HEK293T (cell line): ENCODE measurements at regions not wholly inside any gene's neighbourhood (a gene's known extent, or its start where the extent isn't known, plus 50 kb on each side); places are given as distances from the start of the nearest gene placed in this dataset.

Source experiments
- CTCF ChIA-PET: fragments of 350-600 bp; formaldehyde crosslinking; extraction: SDS; loops from one replicate; lab custom pipeline; 2021; ENCODE audit warnings: antibody characterized with exemption, inconsistent platforms; lab: Yijun Ruan, JAX
- POLR2A ChIA-PET: fragments of 350-600 bp; formaldehyde crosslinking; extraction: SDS; loops from one replicate; lab custom pipeline; 2020; ENCODE audit warnings: antibody characterized with exemption, inconsistent platforms; lab: Yijun Ruan, JAX
- DNase-seq: peaks from one replicate; pipeline ENCODE4 v3.0.0; 2012; ENCODE audit warnings: mixed read lengths; ENCODE audit errors: extremely low spot score
- ARNT ChIP-seq: fragments of 450-650 bp; IDR thresholded peaks from 2 replicates; pipeline ENCODE4 v1.6.1; 2017; ENCODE audit warnings: mild to moderate bottlenecking
- BHLHE40 ChIP-seq: fragments of 450-650 bp; IDR thresholded peaks from 2 replicates; pipeline ENCODE4 v1.6.1; 2016; ENCODE audit warnings: mild to moderate bottlenecking, moderate library complexity, borderline replicate concordance
- CTBP1 ChIP-seq: fragments of 450-650 bp; IDR thresholded peaks from 2 replicates; pipeline ENCODE4 v1.6.1; 2016; ENCODE audit warnings: borderline replicate concordance
- ELF4 ChIP-seq: fragments of 450-650 bp; IDR thresholded peaks from 2 replicates; pipeline ENCODE4 v1.6.1; 2017; ENCODE audit warnings: antibody characterized with exemption
- FOXA1 ChIP-seq: fragments of 450-650 bp; IDR thresholded peaks from 2 replicates; pipeline ENCODE4 v1.6.1; 2016; ENCODE audit warnings: mild to moderate bottlenecking
- FOXK2 ChIP-seq: fragments of 450-650 bp; IDR thresholded peaks from 2 replicates; pipeline ENCODE4 v1.6.1; 2016; ENCODE audit warnings: mild to moderate bottlenecking
- FOXM1 ChIP-seq: fragments of 450-650 bp; IDR thresholded peaks from 2 replicates; pipeline ENCODE4 v1.6.1; 2017; ENCODE audit warnings: mild to moderate bottlenecking, borderline replicate concordance
- HDGF ChIP-seq: fragments of 450-650 bp; IDR thresholded peaks from 2 replicates; pipeline ENCODE4 v1.6.1; 2017; ENCODE audit warnings: antibody characterized with exemption, borderline replicate concordance
- L3MBTL2 ChIP-seq: fragments of 450-650 bp; conservative IDR thresholded peaks from 2 replicates; pipeline ENCODE4 v1.6.1; 2016; ENCODE audit warnings: mild to moderate bottlenecking
- LEF1 ChIP-seq: fragments of 450-650 bp; IDR thresholded peaks from 2 replicates; pipeline ENCODE4 v1.6.1; 2017; ENCODE audit warnings: mild to moderate bottlenecking, borderline replicate concordance
- NFRKB ChIP-seq: fragments of 450-650 bp; IDR thresholded peaks from 2 replicates; pipeline ENCODE4 v1.6.1; 2016; ENCODE audit warnings: mild to moderate bottlenecking, moderate library complexity
- SP1 ChIP-seq: fragments of 450-650 bp; IDR thresholded peaks from 2 replicates; pipeline ENCODE4 v1.6.1; 2017
- SUZ12 ChIP-seq: fragments of 450-650 bp; IDR thresholded peaks from 2 replicates; pipeline ENCODE4 v1.6.1; 2016; ENCODE audit warnings: mild to moderate bottlenecking
- TARDBP ChIP-seq: fragments of 450-650 bp; IDR thresholded peaks from 2 replicates; pipeline ENCODE4 v1.6.1; 2016
- ZNF384 ChIP-seq: fragments of 450-650 bp; IDR thresholded peaks from 2 replicates; pipeline ENCODE4 v1.6.1; 2016
- TF ChIP-seq, protein P1 (sequence below): fragments of 450-650 bp; IDR thresholded peaks from 2 replicates; pipeline ENCODE4 v1.6.1; 2016

DNA sequence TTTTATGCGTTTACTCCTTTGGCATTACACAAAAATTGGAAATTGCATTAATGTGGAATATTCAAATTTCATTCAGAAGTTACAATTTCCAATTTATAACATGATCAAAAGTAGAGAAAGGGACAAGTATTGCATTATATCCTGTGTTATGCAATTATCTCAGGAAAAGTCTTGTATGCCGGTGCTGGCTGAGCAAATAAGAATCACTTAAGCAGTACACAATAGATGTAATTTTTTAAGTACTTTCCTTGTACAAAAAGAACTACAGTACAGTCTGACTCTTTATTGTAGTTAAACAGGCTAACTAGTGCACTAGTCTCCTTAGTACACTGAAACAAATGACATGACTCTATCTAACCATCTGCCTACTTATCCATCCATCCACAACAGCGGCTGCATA lies 493.2 kb upstream of the KCNMB2 start:
- no peak for DNase-seq
- POLR2A ChIA-PET: no interaction called here
- no peak for TF ChIP-seq NFRKB
- no peak for TF ChIP-seq ELF4
- no peak for TF ChIP-seq BHLHE40
- TF ChIP-seq ARNT: no peak
- no peak for TF ChIP-seq L3MBTL2
- TF ChIP-seq SUZ12: no peak
- no peak for TF ChIP-seq FOXM1
- TF ChIP-seq, protein P1, sequence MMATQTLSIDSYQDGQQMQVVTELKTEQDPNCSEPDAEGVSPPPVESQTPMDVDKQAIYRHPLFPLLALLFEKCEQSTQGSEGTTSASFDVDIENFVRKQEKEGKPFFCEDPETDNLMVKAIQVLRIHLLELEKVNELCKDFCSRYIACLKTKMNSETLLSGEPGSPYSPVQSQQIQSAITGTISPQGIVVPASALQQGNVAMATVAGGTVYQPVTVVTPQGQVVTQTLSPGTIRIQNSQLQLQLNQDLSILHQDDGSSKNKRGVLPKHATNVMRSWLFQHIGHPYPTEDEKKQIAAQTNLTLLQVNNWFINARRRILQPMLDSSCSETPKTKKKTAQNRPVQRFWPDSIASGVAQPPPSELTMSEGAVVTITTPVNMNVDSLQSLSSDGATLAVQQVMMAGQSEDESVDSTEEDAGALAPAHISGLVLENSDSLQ: no peak
- no peak for TF ChIP-seq FOXK2
- TF ChIP-seq SP1: no peak
- TF ChIP-seq HDGF: no peak
- TF ChIP-seq CTBP1: no peak
- no peak for TF ChIP-seq ZNF384
- CTCF ChIA-PET: no interaction called here

DNA sequence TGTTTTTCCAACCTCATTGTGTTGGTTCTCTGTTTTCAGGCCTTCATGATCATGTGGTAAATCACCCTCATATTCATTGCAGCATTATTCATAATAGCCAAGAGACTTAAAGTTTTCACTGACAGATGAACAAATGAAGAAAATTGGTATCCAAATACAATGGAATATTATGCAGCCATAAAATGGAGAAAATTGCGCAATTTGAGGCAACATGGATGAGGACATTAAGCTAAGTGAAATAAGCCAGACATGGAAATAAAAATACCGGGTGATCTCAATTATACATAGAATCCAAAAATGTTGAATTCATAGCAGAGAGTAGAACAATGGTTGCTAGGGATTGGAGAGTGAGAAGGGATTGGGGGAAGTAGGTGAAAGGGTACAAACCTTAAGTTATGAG lies 491.9 kb upstream of the KCNMB2 start:
- CTCF ChIA-PET: no interaction called here
- TF ChIP-seq ZNF384 (no peak), CTBP1 (no peak), FOXM1 (no peak), BHLHE40 (no peak), TARDBP (no peak), ELF4 (no peak), FOXA1 (no peak), NFRKB (no peak), HDGF (no peak), SP1 (no peak), SUZ12 (no peak), L3MBTL2 (no peak), ARNT (no peak), LEF1 (no peak), FOXK2 (no peak)
- TF ChIP-seq, protein P1: no peak

DNA sequence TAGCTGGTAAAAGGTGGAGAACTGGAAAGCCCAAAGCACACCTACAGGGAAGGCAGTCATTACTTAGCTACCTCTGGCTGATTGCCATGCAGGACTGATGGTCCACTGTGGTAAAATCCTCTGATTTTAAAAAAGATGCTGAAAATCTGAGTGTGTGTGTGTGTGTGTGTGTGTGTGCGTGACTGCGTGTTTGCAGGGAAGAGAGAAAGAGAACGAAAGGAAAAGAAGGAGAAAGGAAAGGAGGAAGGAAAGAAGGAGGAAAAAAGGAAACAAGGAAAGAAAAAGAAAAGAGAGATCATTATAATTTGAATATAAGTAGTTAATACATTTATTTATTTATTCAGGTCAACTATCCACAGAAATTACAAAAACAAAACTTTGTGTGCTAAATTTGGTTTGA lies 488.7 kb upstream of the KCNMB2 start:
- POLR2A ChIA-PET: no interaction called here
- DNase-seq: no peak
- CTCF ChIA-PET: no interaction called here
- TF ChIP-seq SUZ12 (no peak), ELF4 (no peak), CTBP1 (no peak), ZNF384 (no peak), SP1 (no peak), LEF1 (no peak), TARDBP (no peak), NFRKB (no peak), BHLHE40 (no peak), L3MBTL2 (no peak), FOXA1 (no peak), ARNT (no peak), FOXK2 (no peak), HDGF (no peak)
- TF ChIP-seq, protein P1: no peak

More for the DNA sequence above, 491.9 kb upstream of the KCNMB2 start:
- POLR2A ChIA-PET: no interaction called here
- DNase-seq: no peak

DNA sequence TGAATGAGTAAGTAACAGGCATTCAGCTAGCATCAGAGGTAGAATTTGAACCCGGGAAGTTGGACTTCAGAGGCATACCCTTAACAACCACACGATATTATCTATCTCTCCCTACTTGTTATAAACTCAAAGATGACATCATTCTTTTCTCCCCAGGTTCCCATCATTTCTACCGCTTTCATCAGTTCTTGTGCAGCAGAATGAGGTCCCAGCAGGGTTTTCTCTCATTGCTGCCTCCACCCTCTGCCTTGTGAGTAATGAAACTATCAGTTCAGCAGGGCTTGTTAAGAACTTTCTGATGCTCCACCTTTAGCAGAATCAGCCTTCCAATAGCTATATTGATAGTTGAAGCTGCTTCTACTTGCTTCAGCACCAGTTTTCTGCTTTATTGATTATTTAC lies 487.5 kb upstream of the KCNMB2 start:
- ChIA-PET CTCF (no interaction called here), POLR2A (no interaction called here)
- TF ChIP-seq FOXA1 (no peak), ARNT (no peak), ZNF384 (no peak), FOXM1 (no peak), HDGF (no peak), BHLHE40 (no peak), SP1 (no peak), SUZ12 (no peak), CTBP1 (no peak), FOXK2 (no peak), TARDBP (no peak), NFRKB (no peak), L3MBTL2 (no peak), ELF4 (no peak)
- TF ChIP-seq, protein P1: no peak
- no peak for DNase-seq

DNA sequence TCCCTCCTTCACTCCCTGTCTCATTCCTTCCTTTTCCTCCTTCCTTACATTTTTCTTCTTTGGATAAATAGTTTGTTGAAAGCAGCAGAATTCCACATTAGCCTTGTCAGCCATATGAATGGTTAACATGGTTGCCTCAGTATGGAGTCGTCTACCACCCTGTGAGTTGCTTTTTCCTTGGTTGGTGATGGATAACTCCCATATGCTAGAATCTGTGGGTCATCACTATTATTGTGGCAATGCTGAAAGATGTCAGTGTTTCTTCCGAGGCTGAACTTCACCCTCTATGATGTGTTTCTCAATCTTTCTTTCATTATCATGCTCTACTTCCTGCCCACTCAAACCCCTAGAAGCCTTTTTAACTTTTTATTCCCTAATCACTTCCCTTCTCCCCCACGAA lies 481.8 kb upstream of the KCNMB2 start:
- TF ChIP-seq FOXM1 (no peak), LEF1 (no peak), SUZ12 (no peak), NFRKB (no peak), L3MBTL2 (no peak), CTBP1 (no peak), HDGF (no peak), ARNT (no peak), BHLHE40 (no peak), ELF4 (no peak), FOXA1 (no peak), FOXK2 (no peak), ZNF384 (no peak), TARDBP (no peak), SP1 (no peak)
- TF ChIP-seq, protein P1: no peak
- CTCF ChIA-PET: no interaction called here
- no peak for DNase-seq
- POLR2A ChIA-PET: no interaction called here
